GM12878 (cell line): ENCODE measurements at regions not wholly inside any gene's neighbourhood (a gene's known extent, or its start where the extent isn't known, plus 50 kb on each side); places are given as distances from the start of the nearest gene placed in this dataset.

Experiments
- ATAC-seq: fragments of 200-7000 bp; cut with Tn5 transposase; 3 replicates; pipeline ENCODE4 v1.9.1; 2020; ENCODE audit warnings: mild to moderate bottlenecking, moderate library complexity
- BruUV-seq: library from RNA; stranded (reverse); fragments of 400-500 nt; replicated peaks from 2 replicates; lab custom pipeline; 2021; lab: Mats Ljungman, UMichigan
- CTCF ChIA-PET: fragments of 300-600 bp; sonication (Branson Sonifier 250); formaldehyde crosslinking; extraction: SDS; loops from one replicate; lab custom pipeline; 2021; ENCODE audit warnings: inconsistent platforms; lab: Yijun Ruan, JAX
- POLR2A ChIA-PET: fragments of 350-600 bp; formaldehyde crosslinking; extraction: SDS; loops from one replicate; lab custom pipeline; 2021; ENCODE audit warnings: inconsistent platforms; lab: Charles Lee
- RAD21 ChIA-PET: fragments of 300-600 bp; sonication (Branson Sonifier 250); formaldehyde crosslinking; loops from one replicate; lab custom pipeline; 2023; ENCODE audit warnings: antibody characterized with exemption; ENCODE audit not compliant: unreplicated experiment; lab: Charles Lee
- SMC1A ChIA-PET: fragments of 300-600 bp; sonication (Branson Sonifier 250); formaldehyde crosslinking; loops from one replicate; lab custom pipeline; 2023; ENCODE audit not compliant: unreplicated experiment, uncharacterized antibody; lab: Charles Lee
- DNase-seq: peaks from one replicate; pipeline ENCODE4 v3.0.0-alpha.2; 2011; ENCODE audit warnings: low read depth, low spot score
- FAIRE-seq: peaks from 3 replicates; lab custom pipeline; 2011; peaks lifted over from hg19 to GRCh38; lab: Jason Lieb, UNC
- H2AFZ ChIP-seq: 2 replicates; pipeline ENCODE4 v1.6.0; 2011; ENCODE audit warnings: low read depth, low read length, control low read depth; ENCODE audit not compliant: control insufficient read depth
- H3K27ac ChIP-seq: 2 replicates; pipeline ENCODE4 v1.5.1; 2011; ENCODE audit warnings: control low read depth; ENCODE audit not compliant: control insufficient read depth, insufficient read depth
- H3K27me3 ChIP-seq, 2 experiments: replicated peaks in 1 of 2; 2 replicates each; pipeline versions ENCODE4 v1.6.0 to v1.6.1; 2011; ENCODE audit warnings: low read length in 1 of 2; ENCODE audit not compliant: control insufficient read depth in 2 of 2, insufficient read depth in 2 of 2
- H3K36me3 ChIP-seq, 2 experiments: 2 replicates each; pipeline ENCODE4 v1.5.1; 2011; ENCODE audit warnings: low read length in 1 of 2; ENCODE audit not compliant: control insufficient read depth in 2 of 2, insufficient read depth in 2 of 2
- H3K4me1 ChIP-seq: 2 replicates; pipeline ENCODE4 v1.6.1; 2011; ENCODE audit warnings: mild to moderate bottlenecking, low read length, moderate library complexity, mixed read lengths; ENCODE audit not compliant: control insufficient read depth, insufficient read depth
- H3K4me2 ChIP-seq: 2 replicates; pipeline ENCODE4 v1.6.0; 2011; ENCODE audit warnings: control low read depth; ENCODE audit not compliant: control insufficient read depth, insufficient read depth
- H3K4me3 ChIP-seq: fragments of 200-600 bp; sonication (generic); 2 replicates; pipeline ENCODE4 v1.5.1; 2016
- H3K79me2 ChIP-seq: 2 replicates; pipeline ENCODE4 v1.6.0; 2011; ENCODE audit warnings: low read length; ENCODE audit not compliant: control insufficient read depth, insufficient read depth
- H3K9ac ChIP-seq: 2 replicates; pipeline ENCODE4 v1.8.0; 2011; ENCODE audit warnings: low read length, control low read depth, mixed read lengths; ENCODE audit not compliant: control insufficient read depth, insufficient read depth
- H3K9me3 ChIP-seq: replicated peaks from 3 replicates; pipeline ENCODE4 v1.5.1; 2011; ENCODE audit warnings: mild to moderate bottlenecking, low read length; ENCODE audit not compliant: control insufficient read depth, insufficient read depth
- H4K20me1 ChIP-seq: 2 replicates; pipeline ENCODE4 v1.6.0; 2011; ENCODE audit not compliant: control insufficient read depth, insufficient read depth
- ATF7 ChIP-seq: fragments of 450-650 bp; IDR thresholded peaks from 2 replicates; pipeline ENCODE4 v1.6.1; 2016; ENCODE audit warnings: low read depth, mild to moderate bottlenecking
- WGBS: methylation state at CpG from one replicate; pipeline ENCODE4 v1.1.6; 2016; ENCODE audit warnings: low lambda C conversion rate; ENCODE audit not compliant: insufficient replicate concordance, insufficient coverage; ENCODE audit errors: missing lambda C conversion rate; 5-methylcytosine and 5-hydroxymethylcytosine counted together
- in situ Hi-C: fragments of 300-500 bp; cut with MboI; formaldehyde crosslinking; loops from 9 replicates; pipeline ENCODE4 v1.14.3; 2018; ENCODE audit warnings: mixed read lengths
- intact Hi-C: fragments of 100-400 bp; cut with micrococcal nuclease; formaldehyde crosslinking; loops from one replicate; pipeline ENCODE4 v1.14.2; 2022; ENCODE audit not compliant: unreplicated experiment
- TF ChIP-seq, protein P1 (sequence below): IDR thresholded peaks from 2 replicates; pipeline ENCODE4 v1.6.1; 2012; ENCODE audit warnings: improper control_type of control experiment, low read depth, low read length; ENCODE audit not compliant: insufficient replicate concordance
- TF ChIP-seq, protein P2 (sequence below): fragments of 150-350 bp; IDR thresholded peaks from 2 replicates; pipeline ENCODE4 v1.6.1; 2014; ENCODE audit warnings: mild to moderate bottlenecking, low read depth, low read length
- TF ChIP-seq, protein P3 (sequence below): fragments of 450-650 bp; IDR thresholded peaks from 2 replicates; pipeline ENCODE4 v1.6.1; 2016; ENCODE audit warnings: mild to moderate bottlenecking, moderate library complexity, borderline replicate concordance
- TF ChIP-seq, protein P4 (sequence below): fragments of 450-650 bp; formaldehyde crosslinking; IDR thresholded peaks from 2 replicates; pipeline ENCODE4 v1.4.0; 2022; ENCODE audit warnings: mild to moderate bottlenecking, moderate library complexity

DNA sequence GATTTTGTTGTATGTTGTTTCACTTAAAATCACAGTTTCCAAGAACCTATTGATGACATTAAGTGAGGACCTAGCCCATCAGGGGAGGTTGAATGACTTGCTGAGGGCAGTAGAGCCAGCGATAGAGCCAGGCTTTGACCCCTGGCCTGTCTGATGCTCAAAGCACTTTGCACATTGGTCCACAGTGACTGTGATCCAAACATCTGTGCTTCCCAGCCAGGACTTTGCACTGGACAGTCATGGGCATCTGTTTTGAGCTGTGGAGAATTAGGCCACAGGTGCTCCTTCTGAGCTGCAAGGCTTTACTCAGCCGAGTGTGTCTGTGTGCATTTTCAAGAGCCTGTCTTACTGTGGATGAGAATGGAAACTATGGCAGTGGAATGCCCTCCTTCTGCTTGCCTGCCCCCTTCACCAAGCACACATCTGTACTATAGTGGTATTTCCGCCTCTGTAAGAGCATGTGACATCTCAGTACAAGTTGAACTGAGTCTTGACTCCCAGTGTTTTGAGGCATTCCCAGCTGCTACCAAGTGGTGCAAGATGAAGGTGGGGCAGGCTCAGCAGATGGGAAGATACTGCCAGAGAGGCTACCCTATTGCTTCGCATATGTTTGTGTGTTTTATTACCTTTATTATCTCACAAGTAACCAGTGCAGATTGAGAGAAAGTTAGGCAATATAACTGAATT lies 72.7 kb upstream of the AOAH start:
- intact Hi-C loops, result no loop called here
- no peaks in the 10 kb centered on the region for H4K20me1 ChIP-seq
- no peak overlapping the region for H3K27ac ChIP-seq
- FAIRE-seq (no peak), ATAC-seq (no peak), DNase-seq (no peak)
- ChIA-PET POLR2A (no interaction called here), SMC1A (no interaction called here), RAD21 (no interaction called here), CTCF (no interaction called here)
- H3K4me2 ChIP-seq, result no peak overlapping the region
- in situ Hi-C loops, result no loop called here
- no peaks in the 10 kb centered on the region for H3K36me3 ChIP-seq
- no peaks in the 10 kb centered on the region for H3K27me3 ChIP-seq
- no peak overlapping the region for H3K9ac ChIP-seq
- no peaks in the 10 kb centered on the region for H3K4me1 ChIP-seq
- H2AFZ ChIP-seq, result no peak overlapping the region
- WGBS, result 55% methylated on average over 4 of the region's 4 CpGs
- no TSS peak for BruUV-seq
- H3K9me3 ChIP-seq, result no peaks in the 10 kb centered on the region
- H3K79me2 ChIP-seq, result no peaks in the 10 kb centered on the region
- H3K4me3 ChIP-seq, result no peak overlapping the region
- TF ChIP-seq, protein P1, sequence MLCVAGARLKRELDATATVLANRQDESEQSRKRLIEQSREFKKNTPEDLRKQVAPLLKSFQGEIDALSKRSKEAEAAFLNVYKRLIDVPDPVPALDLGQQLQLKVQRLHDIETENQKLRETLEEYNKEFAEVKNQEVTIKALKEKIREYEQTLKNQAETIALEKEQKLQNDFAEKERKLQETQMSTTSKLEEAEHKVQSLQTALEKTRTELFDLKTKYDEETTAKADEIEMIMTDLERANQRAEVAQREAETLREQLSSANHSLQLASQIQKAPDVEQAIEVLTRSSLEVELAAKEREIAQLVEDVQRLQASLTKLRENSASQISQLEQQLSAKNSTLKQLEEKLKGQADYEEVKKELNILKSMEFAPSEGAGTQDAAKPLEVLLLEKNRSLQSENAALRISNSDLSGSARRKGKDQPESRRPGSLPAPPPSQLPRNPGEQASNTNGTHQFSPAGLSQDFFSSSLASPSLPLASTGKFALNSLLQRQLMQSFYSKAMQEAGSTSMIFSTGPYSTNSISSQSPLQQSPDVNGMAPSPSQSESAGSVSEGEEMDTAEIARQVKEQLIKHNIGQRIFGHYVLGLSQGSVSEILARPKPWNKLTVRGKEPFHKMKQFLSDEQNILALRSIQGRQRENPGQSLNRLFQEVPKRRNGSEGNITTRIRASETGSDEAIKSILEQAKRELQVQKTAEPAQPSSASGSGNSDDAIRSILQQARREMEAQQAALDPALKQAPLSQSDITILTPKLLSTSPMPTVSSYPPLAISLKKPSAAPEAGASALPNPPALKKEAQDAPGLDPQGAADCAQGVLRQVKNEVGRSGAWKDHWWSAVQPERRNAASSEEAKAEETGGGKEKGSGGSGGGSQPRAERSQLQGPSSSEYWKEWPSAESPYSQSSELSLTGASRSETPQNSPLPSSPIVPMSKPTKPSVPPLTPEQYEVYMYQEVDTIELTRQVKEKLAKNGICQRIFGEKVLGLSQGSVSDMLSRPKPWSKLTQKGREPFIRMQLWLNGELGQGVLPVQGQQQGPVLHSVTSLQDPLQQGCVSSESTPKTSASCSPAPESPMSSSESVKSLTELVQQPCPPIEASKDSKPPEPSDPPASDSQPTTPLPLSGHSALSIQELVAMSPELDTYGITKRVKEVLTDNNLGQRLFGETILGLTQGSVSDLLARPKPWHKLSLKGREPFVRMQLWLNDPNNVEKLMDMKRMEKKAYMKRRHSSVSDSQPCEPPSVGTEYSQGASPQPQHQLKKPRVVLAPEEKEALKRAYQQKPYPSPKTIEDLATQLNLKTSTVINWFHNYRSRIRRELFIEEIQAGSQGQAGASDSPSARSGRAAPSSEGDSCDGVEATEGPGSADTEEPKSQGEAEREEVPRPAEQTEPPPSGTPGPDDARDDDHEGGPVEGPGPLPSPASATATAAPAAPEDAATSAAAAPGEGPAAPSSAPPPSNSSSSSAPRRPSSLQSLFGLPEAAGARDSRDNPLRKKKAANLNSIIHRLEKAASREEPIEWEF, result no peak
- TF ChIP-seq, protein P2, sequence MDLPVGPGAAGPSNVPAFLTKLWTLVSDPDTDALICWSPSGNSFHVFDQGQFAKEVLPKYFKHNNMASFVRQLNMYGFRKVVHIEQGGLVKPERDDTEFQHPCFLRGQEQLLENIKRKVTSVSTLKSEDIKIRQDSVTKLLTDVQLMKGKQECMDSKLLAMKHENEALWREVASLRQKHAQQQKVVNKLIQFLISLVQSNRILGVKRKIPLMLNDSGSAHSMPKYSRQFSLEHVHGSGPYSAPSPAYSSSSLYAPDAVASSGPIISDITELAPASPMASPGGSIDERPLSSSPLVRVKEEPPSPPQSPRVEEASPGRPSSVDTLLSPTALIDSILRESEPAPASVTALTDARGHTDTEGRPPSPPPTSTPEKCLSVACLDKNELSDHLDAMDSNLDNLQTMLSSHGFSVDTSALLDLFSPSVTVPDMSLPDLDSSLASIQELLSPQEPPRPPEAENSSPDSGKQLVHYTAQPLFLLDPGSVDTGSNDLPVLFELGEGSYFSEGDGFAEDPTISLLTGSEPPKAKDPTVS, result no peak
- TF ChIP-seq ATF7, result no peak
- TF ChIP-seq, protein P3, sequence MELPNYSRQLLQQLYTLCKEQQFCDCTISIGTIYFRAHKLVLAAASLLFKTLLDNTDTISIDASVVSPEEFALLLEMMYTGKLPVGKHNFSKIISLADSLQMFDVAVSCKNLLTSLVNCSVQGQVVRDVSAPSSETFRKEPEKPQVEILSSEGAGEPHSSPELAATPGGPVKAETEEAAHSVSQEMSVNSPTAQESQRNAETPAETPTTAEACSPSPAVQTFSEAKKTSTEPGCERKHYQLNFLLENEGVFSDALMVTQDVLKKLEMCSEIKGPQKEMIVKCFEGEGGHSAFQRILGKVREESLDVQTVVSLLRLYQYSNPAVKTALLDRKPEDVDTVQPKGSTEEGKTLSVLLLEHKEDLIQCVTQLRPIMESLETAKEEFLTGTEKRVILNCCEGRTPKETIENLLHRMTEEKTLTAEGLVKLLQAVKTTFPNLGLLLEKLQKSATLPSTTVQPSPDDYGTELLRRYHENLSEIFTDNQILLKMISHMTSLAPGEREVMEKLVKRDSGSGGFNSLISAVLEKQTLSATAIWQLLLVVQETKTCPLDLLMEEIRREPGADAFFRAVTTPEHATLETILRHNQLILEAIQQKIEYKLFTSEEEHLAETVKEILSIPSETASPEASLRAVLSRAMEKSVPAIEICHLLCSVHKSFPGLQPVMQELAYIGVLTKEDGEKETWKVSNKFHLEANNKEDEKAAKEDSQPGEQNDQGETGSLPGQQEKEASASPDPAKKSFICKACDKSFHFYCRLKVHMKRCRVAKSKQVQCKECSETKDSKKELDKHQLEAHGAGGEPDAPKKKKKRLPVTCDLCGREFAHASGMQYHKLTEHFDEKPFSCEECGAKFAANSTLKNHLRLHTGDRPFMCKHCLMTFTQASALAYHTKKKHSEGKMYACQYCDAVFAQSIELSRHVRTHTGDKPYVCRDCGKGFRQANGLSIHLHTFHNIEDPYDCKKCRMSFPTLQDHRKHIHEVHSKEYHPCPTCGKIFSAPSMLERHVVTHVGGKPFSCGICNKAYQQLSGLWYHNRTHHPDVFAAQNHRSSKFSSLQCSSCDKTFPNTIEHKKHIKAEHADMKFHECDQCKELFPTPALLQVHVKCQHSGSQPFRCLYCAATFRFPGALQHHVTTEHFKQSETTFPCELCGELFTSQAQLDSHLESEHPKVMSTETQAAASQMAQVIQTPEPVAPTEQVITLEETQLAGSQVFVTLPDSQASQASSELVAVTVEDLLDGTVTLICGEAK, result no peak
- TF ChIP-seq, protein P4, sequence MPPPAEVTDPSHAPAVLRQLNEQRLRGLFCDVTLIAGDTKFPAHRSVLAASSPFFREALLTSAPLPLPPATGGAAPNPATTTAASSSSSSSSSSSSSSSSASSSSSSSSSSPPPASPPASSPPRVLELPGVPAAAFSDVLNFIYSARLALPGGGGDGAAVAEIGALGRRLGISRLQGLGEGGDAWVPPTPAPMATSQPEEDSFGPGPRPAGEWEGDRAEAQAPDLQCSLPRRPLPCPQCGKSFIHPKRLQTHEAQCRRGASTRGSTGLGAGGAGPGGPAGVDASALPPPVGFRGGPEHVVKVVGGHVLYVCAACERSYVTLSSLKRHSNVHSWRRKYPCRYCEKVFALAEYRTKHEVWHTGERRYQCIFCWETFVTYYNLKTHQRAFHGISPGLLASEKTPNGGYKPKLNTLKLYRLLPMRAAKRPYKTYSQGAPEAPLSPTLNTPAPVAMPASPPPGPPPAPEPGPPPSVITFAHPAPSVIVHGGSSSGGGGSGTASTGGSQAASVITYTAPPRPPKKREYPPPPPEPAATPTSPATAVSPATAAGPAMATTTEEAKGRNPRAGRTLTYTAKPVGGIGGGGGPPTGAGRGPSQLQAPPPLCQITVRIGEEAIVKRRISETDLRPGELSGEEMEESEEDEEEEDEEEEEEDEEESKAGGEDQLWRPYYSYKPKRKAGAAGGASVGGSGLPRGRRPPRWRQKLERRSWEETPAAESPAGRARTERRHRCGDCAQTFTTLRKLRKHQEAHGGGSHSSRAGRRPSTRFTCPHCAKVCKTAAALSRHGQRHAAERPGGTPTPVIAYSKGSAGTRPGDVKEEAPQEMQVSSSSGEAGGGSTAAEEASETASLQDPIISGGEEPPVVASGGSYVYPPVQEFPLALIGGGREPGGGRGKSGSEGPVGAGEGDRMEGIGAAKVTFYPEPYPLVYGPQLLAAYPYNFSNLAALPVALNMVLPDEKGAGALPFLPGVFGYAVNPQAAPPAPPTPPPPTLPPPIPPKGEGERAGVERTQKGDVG (CRISPR knock-in tag), result no peak
